Central memory CD8-positive, alpha-beta T cell (primary cell): ENCODE measurements at regions not wholly inside any gene's neighbourhood (a gene's known extent, or its start where the extent isn't known, plus 50 kb on each side); places are given as distances from the start of the nearest gene placed in this dataset.

Experiments
- ATAC-seq: fragments of 150-1000 bp; cut with Tn5 transposase; replicated peaks from 2 replicates; pipeline ENCODE4 v1.10.0; 2022; ENCODE audit warnings: mild to moderate bottlenecking, moderate FRiP score, moderate number of reproducible peaks; ENCODE audit not compliant: poor library complexity, severe bottlenecking; ENCODE audit errors: extremely low read depth
- DNase-seq, 2 donors: peaks; one replicate each; pipeline ENCODE4 v3.0.0; 2021; ENCODE audit warnings: low spot score in 2 of 2
- H3K27ac Mint-ChIP-seq: one replicate; pipeline ENCODE4 v1.8.0; 2022; ENCODE audit warnings: low read depth, mild to moderate bottlenecking, moderate library complexity, mixed read lengths
- H3K27me3 Mint-ChIP-seq: one replicate; pipeline ENCODE4 v1.8.0; 2022; ENCODE audit warnings: mixed read lengths
- H3K36me3 Mint-ChIP-seq: one replicate; pipeline ENCODE4 v1.8.0; 2022; ENCODE audit warnings: mild to moderate bottlenecking, moderate library complexity, mixed read lengths; ENCODE audit not compliant: insufficient read depth
- H3K4me1 Mint-ChIP-seq: one replicate; pipeline ENCODE4 v1.8.0; 2022; ENCODE audit warnings: mixed read lengths
- H3K4me3 Mint-ChIP-seq: one replicate; pipeline ENCODE4 v1.8.0; 2022; ENCODE audit warnings: mild to moderate bottlenecking, moderate library complexity, mixed read lengths
- H3K9me3 Mint-ChIP-seq: one replicate; pipeline ENCODE4 v1.8.0; 2022; ENCODE audit warnings: mixed read lengths

- DNase-seq (no peak), ATAC-seq (no peak)
- no peak overlapping the region for H3K27ac Mint-ChIP-seq
- H3K36me3 Mint-ChIP-seq = peaks cover 1% of the 10 kb centered on the region
- H3K27me3 Mint-ChIP-seq = peaks cover 81% of the 10 kb centered on the region
- no peak overlapping the region for H3K4me3 Mint-ChIP-seq
- peaks cover 17% of the 10 kb centered on the region for H3K4me1 Mint-ChIP-seq
- H3K9me3 Mint-ChIP-seq = no peaks in the 10 kb centered on the region
Observed at GRCh38 chr5:73311291-73312110, 137.1 kb downstream of the FOXD1 start.

- H3K4me3 Mint-ChIP-seq = no peak overlapping the region
- ATAC-seq (no peak), DNase-seq (no peak)
- H3K4me1 Mint-ChIP-seq = peaks cover 13% of the 10 kb centered on the region
- H3K27me3 Mint-ChIP-seq = peaks cover 89% of the 10 kb centered on the region
- H3K27ac Mint-ChIP-seq = no peak overlapping the region
- peaks cover under 1% of the 10 kb centered on the region for H3K36me3 Mint-ChIP-seq
- peaks cover 2% of the 10 kb centered on the region for H3K9me3 Mint-ChIP-seq
Observed at GRCh38 chr5:73307645-73308355, 134.8 kb downstream of the TMEM174 start.

GRCh38 chr5:73306741-73307275 lies 133.8 kb downstream of the TMEM174 start:
- H3K4me1 Mint-ChIP-seq = peaks cover 5% of the 10 kb centered on the region
- ATAC-seq (no peak), DNase-seq (no peak)
- H3K27ac Mint-ChIP-seq = no peak overlapping the region
- no peak overlapping the region for H3K4me3 Mint-ChIP-seq
- peaks cover 89% of the 10 kb centered on the region for H3K27me3 Mint-ChIP-seq
- peaks cover 2% of the 10 kb centered on the region for H3K36me3 Mint-ChIP-seq
- peaks cover 5% of the 10 kb centered on the region for H3K9me3 Mint-ChIP-seq

- ATAC-seq = no peak
- peaks cover 94% of the 10 kb centered on the region for H3K27me3 Mint-ChIP-seq
- peaks cover 5% of the 10 kb centered on the region for H3K9me3 Mint-ChIP-seq
- H3K4me3 Mint-ChIP-seq = no peak overlapping the region
- peaks cover 4% of the 10 kb centered on the region for H3K4me1 Mint-ChIP-seq
- peaks cover 2% of the 10 kb centered on the region for H3K36me3 Mint-ChIP-seq
- DNase-seq = no peak
- no peak overlapping the region for H3K27ac Mint-ChIP-seq
Observed at GRCh38 chr5:73306078-73306719, 133.2 kb downstream of the TMEM174 start.

GRCh38 chr5:73305386-73305785 lies 132.4 kb downstream of the TMEM174 start:
- no peak for ATAC-seq
- Mint-ChIP-seq H3K4me3 (no peak overlapping the region), H3K27me3 (peaks cover 99% of the 10 kb centered on the region)

GRCh38 chr5:73304381-73304780 lies 131.4 kb downstream of the TMEM174 start:
- no peak overlapping the region for H3K4me3 Mint-ChIP-seq
- no peak for DNase-seq
- ATAC-seq = no peak
- H3K9me3 Mint-ChIP-seq = peaks cover 5% of the 10 kb centered on the region
- no peak overlapping the region for H3K27ac Mint-ChIP-seq
- H3K4me1 Mint-ChIP-seq = peaks cover 11% of the 10 kb centered on the region
- H3K36me3 Mint-ChIP-seq = peaks cover 6% of the 10 kb centered on the region
- peaks cover 99% of the 10 kb centered on the region for H3K27me3 Mint-ChIP-seq

More at GRCh38 chr5:73305386-73305785, 132.4 kb downstream of the TMEM174 start:
- peaks cover 2% of the 10 kb centered on the region for H3K36me3 Mint-ChIP-seq
- H3K4me1 Mint-ChIP-seq = peaks cover 4% of the 10 kb centered on the region
- no peak overlapping the region for H3K27ac Mint-ChIP-seq
- peaks cover 5% of the 10 kb centered on the region for H3K9me3 Mint-ChIP-seq
- no peak for DNase-seq

GRCh38 chr5:73303148-73304079 lies 130.4 kb downstream of the TMEM174 start:
- no peak for ATAC-seq
- peaks cover 100% of the 10 kb centered on the region for H3K27me3 Mint-ChIP-seq

GRCh38 chr5:73302797-73303147 lies 129.8 kb downstream of the TMEM174 start:
- Mint-ChIP-seq H3K36me3 (peaks cover 13% of the 10 kb centered on the region), H3K27ac (no peak overlapping the region), H3K4me3 (no peak overlapping the region), H3K9me3 (peaks cover 5% of the 10 kb centered on the region), H3K4me1 (peaks cover 20% of the 10 kb centered on the region), H3K27me3 (peaks cover 100% of the 10 kb centered on the region)
- ATAC-seq (no peak), DNase-seq (no peak)

More at GRCh38 chr5:73303148-73304079, 130.4 kb downstream of the TMEM174 start:
- Mint-ChIP-seq H3K36me3 (peaks cover 13% of the 10 kb centered on the region), H3K4me3 (no peak overlapping the region), H3K27ac (no peak overlapping the region), H3K4me1 (peaks cover 20% of the 10 kb centered on the region), H3K9me3 (peaks cover 5% of the 10 kb centered on the region)
- DNase-seq = no peak

GRCh38 chr5:73301208-73301901 lies 128.4 kb downstream of the TMEM174 start:
- peaks cover 20% of the 10 kb centered on the region for H3K4me1 Mint-ChIP-seq
- no peak for ATAC-seq
- no peak overlapping the region for H3K27ac Mint-ChIP-seq
- no peak for DNase-seq
- peaks cover 17% of the 10 kb centered on the region for H3K36me3 Mint-ChIP-seq
- no peak overlapping the region for H3K4me3 Mint-ChIP-seq
- H3K9me3 Mint-ChIP-seq = peaks cover 5% of the 10 kb centered on the region
- H3K27me3 Mint-ChIP-seq = peaks cover 100% of the 10 kb centered on the region

GRCh38 chr5:73300337-73301207 lies 127.6 kb downstream of the TMEM174 start:
- Mint-ChIP-seq H3K9me3 (peaks cover 5% of the 10 kb centered on the region), H3K27ac (no peak overlapping the region), H3K36me3 (peaks cover 17% of the 10 kb centered on the region), H3K27me3 (peaks cover 100% of the 10 kb centered on the region), H3K4me1 (peaks cover 20% of the 10 kb centered on the region), H3K4me3 (no peak overlapping the region)
- DNase-seq (no peak), ATAC-seq (no peak)
